ENCODE measurements at regions not wholly inside any gene's neighbourhood (a gene's known extent, or its start where the extent isn't known, plus 50 kb on each side); places are given as distances from the start of the nearest gene placed in this dataset.
"Not testable (repeated sequence)": the region's sequence is repeated elsewhere in the genome, so short reads cannot be mapped to it uniquely, and the experiment has no call there.

GRCh38 chr17:34089042-34089441, 166.0 kb upstream of the CCL2 start:
- DNase-seq (ENCODE audit: low spot score), result not testable (repeated sequence)

GRCh38 chr17:34090593-34090992, 164.5 kb upstream of the CCL2 start:
- DNase-seq (ENCODE audit: low spot score), result no peak

DNA sequence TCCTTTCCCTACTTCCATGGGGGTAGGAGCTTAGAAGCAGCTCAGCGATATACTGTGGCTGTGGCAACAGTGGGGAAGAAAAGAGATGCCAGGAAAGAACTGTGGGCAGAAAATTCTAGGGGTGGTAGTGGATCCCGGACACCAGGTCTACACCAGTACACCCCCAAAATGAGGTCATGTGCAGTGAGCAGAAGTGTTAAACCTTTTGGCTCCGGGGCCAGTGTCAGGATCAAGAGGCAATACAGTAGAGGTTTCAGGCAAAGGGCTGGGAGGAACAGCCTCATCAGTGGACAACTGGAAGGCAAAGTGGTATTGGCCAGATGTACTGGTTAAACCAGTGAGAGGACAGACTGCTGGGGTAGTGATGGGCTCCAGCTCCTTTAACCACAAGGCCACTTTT, 163.1 kb upstream of the CCL2 start:
- no peak for DNase-seq (ENCODE audit: low spot score)

DNA sequence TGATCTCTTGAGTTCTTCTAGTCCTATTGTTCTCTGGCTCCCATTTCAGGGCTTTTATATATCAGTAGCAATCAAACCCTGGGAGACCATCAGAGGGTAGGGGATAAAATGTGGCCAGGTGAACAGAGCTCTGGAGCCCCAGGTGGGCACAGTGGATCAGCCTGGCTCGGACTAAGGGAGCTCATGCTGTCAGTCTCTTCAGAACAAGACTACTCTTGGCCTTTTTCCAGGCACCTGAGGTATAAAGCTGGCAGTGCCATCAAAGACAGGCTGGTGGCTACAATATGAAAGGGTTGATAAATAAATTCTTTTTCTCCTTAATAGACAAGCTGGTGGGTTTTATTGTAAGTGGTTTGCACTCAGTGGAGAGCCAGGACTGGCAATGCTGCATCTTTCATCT, 160.0 kb upstream of the CCL2 start:
- DNase-seq (ENCODE audit: low spot score), result no peak

DNA sequence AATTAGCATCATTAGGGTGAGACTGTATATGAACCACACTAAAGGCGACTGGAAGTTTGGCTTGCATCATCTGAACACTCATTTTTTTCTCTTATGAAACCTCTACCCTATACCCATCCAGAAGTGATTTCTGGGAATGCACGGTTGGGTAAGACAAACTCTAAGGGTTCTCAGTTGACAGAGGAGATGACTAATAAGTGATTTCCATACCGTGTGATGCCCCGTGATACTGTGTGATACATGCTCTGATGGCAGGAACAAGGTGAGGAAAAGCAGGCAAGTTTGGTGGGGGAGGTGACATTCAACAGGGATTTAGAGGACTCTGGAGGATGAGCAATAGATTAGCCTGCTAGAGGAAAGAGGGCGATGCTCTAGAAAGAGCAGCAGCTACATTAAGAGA, 156.4 kb upstream of the CCL2 start:
- DNase-seq (ENCODE audit: low spot score), result no peak

- no peak for DNase-seq (ENCODE audit: low spot score)
Measured at GRCh38 chr17:34099859-34100515, 155.1 kb upstream of the CCL2 start.

- no peak for DNase-seq (ENCODE audit: low spot score)
Measured at GRCh38 chr17:34107019-34107418, 148.1 kb upstream of the CCL2 start.

DNA sequence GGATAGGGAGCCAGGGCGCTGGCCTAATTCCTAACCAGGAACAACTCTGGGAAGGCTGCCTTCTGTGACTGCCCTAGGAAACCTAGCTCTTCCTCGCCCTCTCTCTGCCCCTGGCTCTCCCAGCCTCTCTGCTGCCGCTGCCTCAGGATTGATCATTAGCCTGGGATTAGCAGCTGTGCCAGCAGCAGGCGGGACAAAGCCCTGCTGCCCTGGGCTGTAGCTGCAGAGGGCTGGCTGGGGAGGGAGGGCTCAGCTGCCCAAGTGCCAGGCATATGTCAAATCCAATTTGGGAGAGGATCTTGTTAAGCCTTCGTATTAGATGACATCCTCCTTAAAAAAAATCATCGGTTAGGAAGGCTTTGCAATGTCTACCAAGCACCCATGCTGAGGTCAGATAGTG, 144.8 kb upstream of the CCL2 start:
- no peak for DNase-seq (ENCODE audit: low spot score)

- no peak for DNase-seq (ENCODE audit: low spot score)
Measured at GRCh38 chr17:34113089-34113488, 142.0 kb upstream of the CCL2 start.

- DNase-seq (ENCODE audit: low spot score), result no peak
Measured at GRCh38 chr17:34114174-34114573, 140.9 kb upstream of the CCL2 start.

DNA sequence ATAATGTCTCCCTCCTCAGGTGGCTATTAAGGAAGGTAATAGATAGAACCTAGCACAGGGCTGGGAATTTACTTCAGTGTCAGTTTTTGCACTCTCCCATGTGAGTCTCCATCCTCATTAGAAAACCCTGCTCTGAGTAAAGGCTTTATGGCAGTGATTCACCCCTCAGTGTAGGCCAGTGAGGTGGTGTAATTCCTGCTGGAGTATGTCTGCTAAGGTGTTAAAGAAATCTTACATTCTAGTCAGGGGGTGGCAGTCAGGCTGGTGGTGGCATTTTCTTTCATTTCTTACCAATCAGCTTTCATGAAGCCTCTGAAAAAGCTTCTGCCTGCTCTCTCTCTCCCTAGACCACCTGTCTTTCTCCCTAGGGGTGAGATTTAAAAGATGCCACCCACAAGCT, 138.8 kb upstream of the CCL2 start:
- no peak for DNase-seq (ENCODE audit: low spot score)

- no peak for DNase-seq (ENCODE audit: low spot score)
Measured at GRCh38 chr17:34117332-34117731, 137.8 kb upstream of the CCL2 start.

GRCh38 chr17:34117811-34118210, 137.3 kb upstream of the CCL2 start:
- DNase-seq (ENCODE audit: low spot score), result no peak

- no peak for DNase-seq (ENCODE audit: low spot score)
Measured at GRCh38 chr17:34118564-34118963, 136.5 kb upstream of the CCL2 start.

- no peak for DNase-seq (ENCODE audit: low spot score)
Measured at GRCh38 chr17:34121311-34121710, 133.8 kb upstream of the CCL2 start.

DNA sequence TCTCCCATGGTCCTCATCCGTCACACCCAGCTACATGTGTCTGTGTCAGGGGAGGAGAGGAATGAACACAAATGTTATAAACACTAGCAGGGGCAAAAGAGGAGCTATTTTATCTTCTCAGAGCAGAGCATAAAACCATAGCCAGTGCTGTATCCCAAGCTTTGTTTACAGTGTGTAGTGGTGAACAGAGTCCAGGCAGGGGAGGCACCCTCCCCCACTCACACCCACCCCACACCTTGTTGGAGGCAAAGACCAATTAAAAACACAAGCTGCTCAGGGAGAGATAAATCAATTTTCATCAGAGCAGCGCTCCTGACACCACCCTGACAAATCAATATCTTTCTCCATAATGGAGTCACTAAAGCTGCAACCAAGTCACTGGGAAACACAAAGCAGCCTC, 132.6 kb upstream of the CCL2 start:
- DNase-seq (ENCODE audit: low spot score), result no peak

GRCh38 chr17:34125010-34125409, 130.1 kb upstream of the CCL2 start:
- no peak for DNase-seq (ENCODE audit: low spot score)

GRCh38 chr17:34125921-34126320, 129.2 kb upstream of the CCL2 start:
- no peak for DNase-seq (ENCODE audit: low spot score)

DNA sequence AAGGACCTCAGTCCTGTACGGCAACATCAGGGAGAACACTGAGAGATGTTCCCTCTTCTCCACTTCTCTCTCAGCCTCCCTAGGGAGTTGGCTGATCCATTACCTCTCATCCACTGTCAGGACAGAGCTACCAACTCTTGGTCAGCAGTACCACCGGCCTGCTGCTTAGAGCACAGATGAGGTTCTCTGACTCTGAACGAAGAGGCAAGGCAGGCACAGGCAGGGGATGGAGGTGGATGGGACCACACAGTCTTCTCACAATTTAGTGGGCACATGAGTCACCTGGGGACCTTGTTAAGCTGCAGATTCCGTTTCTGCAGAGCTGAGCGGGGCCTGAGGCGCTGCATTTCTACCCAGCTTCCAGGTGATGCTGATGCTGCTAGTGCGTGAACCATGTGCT, 128.6 kb upstream of the CCL2 start:
- no peak for DNase-seq (ENCODE audit: low spot score)

DNA sequence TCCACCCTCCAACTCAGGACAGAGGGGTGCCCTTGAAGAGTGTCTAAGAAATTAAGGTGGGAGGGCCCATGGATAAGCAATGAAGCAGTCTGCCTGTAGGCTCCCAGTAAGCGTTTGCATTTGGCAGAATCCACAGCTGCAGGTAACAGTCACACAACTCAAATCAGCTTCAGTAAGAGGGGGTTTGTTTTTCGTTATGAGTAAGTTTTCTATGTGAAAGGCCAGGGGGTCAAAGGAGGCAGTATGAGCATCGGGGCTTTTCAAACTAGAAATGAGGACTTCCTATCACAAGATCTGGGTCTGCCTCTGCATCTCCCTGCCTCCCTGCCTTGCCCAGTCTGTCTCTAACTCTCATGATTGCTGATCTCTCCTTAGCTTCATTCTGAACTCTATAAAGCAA, 128.1 kb upstream of the CCL2 start:
- no peak for DNase-seq (ENCODE audit: low spot score)

DNA sequence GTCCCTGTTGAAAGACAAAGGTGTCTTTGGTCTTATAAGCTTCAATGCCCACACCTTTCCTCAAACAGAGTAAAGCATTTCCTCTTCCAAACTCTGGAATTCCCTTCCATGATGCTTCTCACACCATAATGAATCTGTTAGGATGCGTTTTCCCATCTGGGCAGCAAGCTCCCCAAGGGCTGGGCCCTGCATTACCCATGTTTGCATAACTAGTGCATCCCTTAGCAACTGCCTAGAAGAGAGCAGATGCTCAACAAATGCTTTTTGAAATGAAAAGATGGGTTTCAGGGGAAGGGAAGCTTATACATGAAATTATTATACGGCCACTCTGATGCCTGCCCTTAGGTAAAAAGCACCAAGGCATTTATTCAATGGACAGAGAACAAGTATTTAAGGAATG, 124.5 kb upstream of the CCL2 start:
- DNase-seq (ENCODE audit: low spot score), result no peak

GRCh38 chr17:34131386-34131785, 123.7 kb upstream of the CCL2 start:
- no peak for DNase-seq (ENCODE audit: low spot score)

- no peak for DNase-seq (ENCODE audit: low spot score)
Measured at GRCh38 chr17:34133350-34133749, 121.7 kb upstream of the CCL2 start.

GRCh38 chr17:34135841-34136240, 119.2 kb upstream of the CCL2 start:
- DNase-seq (ENCODE audit: low spot score), result no peak

DNA sequence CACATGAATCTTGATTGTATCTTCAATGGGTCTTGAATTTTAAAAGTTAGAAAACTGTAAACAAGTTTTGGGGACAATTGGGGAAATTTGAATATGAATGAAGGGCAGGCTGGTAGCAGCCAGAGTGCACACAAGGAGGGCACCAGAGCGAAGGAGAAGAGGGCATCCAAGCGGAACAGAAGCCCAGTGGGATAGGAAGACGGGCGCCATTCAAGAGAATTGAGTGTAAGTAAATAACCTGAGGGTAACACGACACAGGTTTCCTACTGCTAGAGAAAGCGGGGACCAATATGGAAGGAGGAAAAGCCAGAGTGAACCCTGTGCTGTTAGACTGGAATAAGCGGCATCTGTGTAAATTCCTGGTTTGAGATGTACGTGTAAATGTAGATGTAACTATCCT, 115.1 kb upstream of the CCL2 start:
- DNase-seq (ENCODE audit: low spot score), result no peak
